ENCODE measurements at regions not wholly inside any gene's neighbourhood (a gene's known extent, or its start where the extent isn't known, plus 50 kb on each side); places are given as distances from the start of the nearest gene placed in this dataset.
"Not testable (repeated sequence)": the region's sequence is repeated elsewhere in the genome, so short reads cannot be mapped to it uniquely, and the experiment has no call there.

DNA sequence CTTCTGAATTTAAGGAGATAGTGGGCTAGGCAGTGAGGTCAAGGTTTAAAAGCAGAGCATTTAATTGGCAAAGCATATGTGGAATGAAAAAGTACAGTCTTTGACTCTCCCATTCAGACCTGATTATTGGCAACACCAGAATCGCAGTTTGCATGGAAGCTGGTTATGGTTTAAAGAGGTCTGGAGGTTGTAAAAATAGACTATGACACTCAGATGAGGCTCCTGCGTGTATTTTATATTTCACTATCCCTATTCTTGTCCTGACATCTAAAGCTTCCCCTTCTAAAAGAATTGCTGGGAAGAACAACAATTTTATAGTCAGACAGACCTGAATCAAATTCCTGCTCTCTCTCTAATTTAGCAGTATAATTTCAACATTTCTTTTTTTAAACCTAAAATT, 302.9 kb downstream of the PCDH7 start:
- ATAC-seq: no peak
- H3K9me3 Mint-ChIP-seq: no peaks in the 10 kb centered on the region
- H3K4me1 Mint-ChIP-seq: no peaks in the 10 kb centered on the region
- H3K4me3 Mint-ChIP-seq: no peak overlapping the region
- no peaks in the 10 kb centered on the region for H3K27me3 Mint-ChIP-seq
- no peaks in the 10 kb centered on the region for H3K36me3 Mint-ChIP-seq
- no peak overlapping the region for H3K27ac Mint-ChIP-seq

DNA sequence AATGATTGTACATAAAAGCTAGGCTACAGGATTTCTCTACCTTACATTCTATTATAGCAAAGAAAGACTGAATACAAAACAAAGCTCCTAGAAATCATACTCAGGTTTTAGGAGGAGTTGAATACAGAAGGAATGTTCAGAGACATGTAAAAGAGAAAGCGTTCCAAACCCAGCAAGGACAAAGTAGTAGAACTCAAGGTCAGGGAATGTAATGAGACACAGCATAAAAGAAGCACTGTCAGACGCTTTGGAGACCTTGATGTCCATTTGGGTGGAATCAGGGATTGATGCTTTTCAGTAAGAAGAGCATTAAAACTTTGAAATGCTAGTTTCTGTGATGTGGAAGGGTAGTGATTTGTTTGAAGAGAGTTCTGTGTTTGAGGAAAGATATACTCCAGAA, 303.6 kb downstream of the PCDH7 start:
- H3K27ac Mint-ChIP-seq: no peak overlapping the region
- H3K36me3 Mint-ChIP-seq: no peaks in the 10 kb centered on the region
- ATAC-seq: no peak
- H3K4me1 Mint-ChIP-seq: no peaks in the 10 kb centered on the region
- H3K4me3 Mint-ChIP-seq: no peak overlapping the region
- no peaks in the 10 kb centered on the region for H3K9me3 Mint-ChIP-seq
- no peaks in the 10 kb centered on the region for H3K27me3 Mint-ChIP-seq

DNA sequence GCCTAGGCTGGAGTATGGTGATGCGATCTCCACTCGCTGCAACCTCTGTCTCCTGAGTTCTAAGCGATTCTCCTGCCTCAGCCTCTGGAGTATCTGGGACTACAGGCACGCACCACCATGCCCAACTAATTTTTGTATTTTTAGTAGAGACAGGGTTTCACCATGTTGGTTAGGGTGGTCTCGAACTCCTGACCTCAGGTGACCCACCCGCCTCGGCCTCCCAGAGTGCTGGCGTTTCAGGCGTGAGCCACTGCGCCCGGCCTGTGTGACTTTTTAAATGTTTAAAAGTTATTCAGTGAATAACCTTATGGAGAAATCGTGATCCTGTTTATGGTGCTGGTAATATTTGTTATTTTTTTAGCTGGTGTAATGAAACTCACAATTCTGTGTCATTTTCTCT, 304.6 kb downstream of the PCDH7 start:
- not testable (repeated sequence) for ATAC-seq, H3K27me3 Mint-ChIP-seq, H3K4me1 Mint-ChIP-seq, H3K36me3 Mint-ChIP-seq, H3K4me3 Mint-ChIP-seq, H3K9me3 Mint-ChIP-seq, H3K27ac Mint-ChIP-seq

DNA sequence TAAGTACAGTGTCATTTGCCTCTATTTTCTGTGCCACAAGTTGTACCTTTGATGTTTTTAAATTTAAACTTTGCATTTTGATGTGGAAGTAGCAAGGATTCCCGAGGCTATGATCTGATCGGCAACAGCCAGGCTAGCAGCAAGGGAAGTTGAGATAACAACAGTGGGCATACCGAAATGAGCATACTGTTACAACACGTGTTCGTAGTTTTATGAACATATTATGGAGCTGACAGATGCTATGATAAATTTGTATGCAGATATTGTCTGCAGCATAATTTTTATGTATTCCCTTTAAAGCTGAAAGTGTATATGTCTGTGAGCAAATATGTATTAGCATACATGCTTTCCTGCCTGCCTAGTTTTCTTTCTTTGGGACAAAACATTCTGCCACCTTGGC, 306.1 kb downstream of the PCDH7 start:
- H3K36me3 Mint-ChIP-seq: no peaks in the 10 kb centered on the region
- H3K27ac Mint-ChIP-seq: no peak overlapping the region
- ATAC-seq: no peak
- no peaks in the 10 kb centered on the region for H3K4me1 Mint-ChIP-seq
- H3K4me3 Mint-ChIP-seq: no peak overlapping the region
- H3K9me3 Mint-ChIP-seq: no peaks in the 10 kb centered on the region
- H3K27me3 Mint-ChIP-seq: no peaks in the 10 kb centered on the region

DNA sequence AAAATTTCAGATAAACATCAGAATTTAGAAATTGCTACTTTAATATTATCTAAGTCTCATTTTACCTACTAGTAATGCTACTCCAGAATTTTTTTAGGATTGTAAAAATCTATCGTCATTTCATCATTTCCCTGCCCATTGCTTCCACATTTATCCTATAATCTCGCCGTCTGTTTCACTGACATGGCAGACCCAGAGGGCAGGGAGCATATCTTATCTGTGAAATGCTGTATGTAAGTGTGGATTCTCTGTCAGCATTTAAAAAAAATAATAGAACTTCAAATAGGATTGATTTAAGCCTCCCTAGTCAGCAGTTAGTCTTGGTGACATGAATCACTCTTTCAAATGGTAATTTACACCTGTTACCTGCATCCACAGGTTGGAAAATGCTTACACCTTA, 314.4 kb downstream of the PCDH7 start:
- no peak overlapping the region for H3K4me3 Mint-ChIP-seq
- H3K27me3 Mint-ChIP-seq: no peaks in the 10 kb centered on the region
- no peak overlapping the region for H3K27ac Mint-ChIP-seq

DNA sequence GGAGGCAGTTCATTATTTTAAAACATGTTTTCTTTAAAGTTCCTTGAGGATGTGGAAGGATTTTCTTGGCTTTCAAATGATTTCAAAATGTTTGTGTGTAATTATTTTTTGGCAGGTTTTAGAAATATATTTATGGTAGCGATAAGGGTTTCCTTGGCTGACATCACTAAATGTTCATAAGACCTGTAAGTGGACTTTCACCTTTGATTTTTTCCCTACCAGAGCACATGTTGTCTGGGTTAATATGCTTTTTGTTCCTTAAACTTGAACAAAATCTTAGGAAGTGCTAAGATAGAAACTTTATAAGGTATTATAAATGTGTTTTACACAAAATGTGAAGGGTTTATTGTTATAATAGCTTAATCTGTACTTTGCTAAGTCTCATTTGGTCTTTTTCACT, 315.6 kb downstream of the PCDH7 start:
- no peaks in the 10 kb centered on the region for H3K27me3 Mint-ChIP-seq
- no peak for ATAC-seq
- no peaks in the 10 kb centered on the region for H3K36me3 Mint-ChIP-seq
- no peaks in the 10 kb centered on the region for H3K4me1 Mint-ChIP-seq
- H3K4me3 Mint-ChIP-seq: no peak overlapping the region
- no peaks in the 10 kb centered on the region for H3K9me3 Mint-ChIP-seq
- no peak overlapping the region for H3K27ac Mint-ChIP-seq

More for the DNA sequence above, 314.4 kb downstream of the PCDH7 start:
- no peaks in the 10 kb centered on the region for H3K9me3 Mint-ChIP-seq
- no peaks in the 10 kb centered on the region for H3K36me3 Mint-ChIP-seq
- no peak for ATAC-seq
- no peaks in the 10 kb centered on the region for H3K4me1 Mint-ChIP-seq

DNA sequence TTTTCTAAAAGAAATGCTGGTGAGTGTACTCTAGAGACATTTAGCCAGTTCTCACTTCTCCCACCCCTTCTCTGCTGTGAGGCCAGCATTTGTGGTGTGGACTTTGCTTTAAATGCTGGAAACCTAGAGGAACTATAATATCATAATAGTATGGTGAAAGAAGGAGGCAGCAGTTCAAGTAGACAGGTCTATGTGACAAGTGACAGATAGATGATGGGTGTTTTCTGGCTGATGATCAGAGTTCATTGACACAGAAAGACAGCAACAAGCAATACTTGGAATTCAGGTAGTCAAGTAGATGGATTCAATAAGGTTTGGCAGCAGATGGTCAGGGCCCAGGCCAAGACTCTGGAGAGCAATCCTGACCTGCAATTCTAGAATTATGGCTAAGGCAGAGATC, 317.5 kb downstream of the PCDH7 start:
- H3K27me3 Mint-ChIP-seq: no peaks in the 10 kb centered on the region
- no peak overlapping the region for H3K27ac Mint-ChIP-seq
- H3K4me1 Mint-ChIP-seq: no peaks in the 10 kb centered on the region
- H3K9me3 Mint-ChIP-seq: no peaks in the 10 kb centered on the region
- no peak for ATAC-seq
- no peaks in the 10 kb centered on the region for H3K36me3 Mint-ChIP-seq
- H3K4me3 Mint-ChIP-seq: no peak overlapping the region

DNA sequence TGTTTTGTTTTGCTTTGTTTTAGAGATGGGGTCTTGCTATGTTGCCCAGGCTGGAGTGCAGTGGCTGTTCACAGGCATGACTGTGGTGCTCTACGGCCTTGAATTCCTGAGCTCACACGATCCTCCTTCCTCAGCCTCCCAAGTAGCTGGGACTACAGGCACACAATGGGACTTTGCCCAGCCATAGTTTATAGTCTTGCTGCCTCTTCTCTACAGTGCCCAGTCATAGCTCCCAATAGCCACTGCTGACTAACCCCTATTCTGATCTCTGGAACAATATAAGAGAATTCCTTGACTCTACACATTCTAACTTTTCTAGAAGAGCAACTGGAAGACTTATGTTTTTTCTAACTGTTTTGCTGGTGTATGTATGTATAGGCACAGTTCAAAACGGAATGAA, 319.2 kb downstream of the PCDH7 start:
- no peak for ATAC-seq
- Mint-ChIP-seq H3K4me1 (no peaks in the 10 kb centered on the region), H3K27me3 (no peaks in the 10 kb centered on the region), H3K36me3 (no peaks in the 10 kb centered on the region), H3K4me3 (no peak overlapping the region), H3K27ac (no peak overlapping the region), H3K9me3 (no peaks in the 10 kb centered on the region)

DNA sequence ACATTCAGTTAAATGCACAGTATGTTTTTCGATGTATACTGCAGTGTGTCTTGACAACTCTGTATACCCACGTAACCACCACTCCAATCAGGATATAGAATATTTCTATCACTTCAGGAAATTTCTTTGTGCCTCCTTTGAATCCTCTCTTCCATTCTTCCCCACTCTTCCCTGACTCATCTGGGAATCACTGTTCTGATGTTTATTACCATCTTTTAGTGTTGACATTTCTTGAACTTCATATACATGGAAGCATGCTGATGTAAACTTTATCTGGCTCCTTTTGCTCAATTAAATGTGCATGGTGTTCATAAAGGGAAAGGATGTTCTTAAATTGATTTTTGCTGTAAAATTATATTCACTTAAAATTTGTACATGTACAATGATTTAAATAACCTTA, 319.9 kb downstream of the PCDH7 start:
- Mint-ChIP-seq H3K27me3 (no peaks in the 10 kb centered on the region), H3K36me3 (no peaks in the 10 kb centered on the region), H3K9me3 (no peaks in the 10 kb centered on the region), H3K4me3 (no peak overlapping the region), H3K27ac (no peak overlapping the region), H3K4me1 (no peaks in the 10 kb centered on the region)
- ATAC-seq: no peak

DNA sequence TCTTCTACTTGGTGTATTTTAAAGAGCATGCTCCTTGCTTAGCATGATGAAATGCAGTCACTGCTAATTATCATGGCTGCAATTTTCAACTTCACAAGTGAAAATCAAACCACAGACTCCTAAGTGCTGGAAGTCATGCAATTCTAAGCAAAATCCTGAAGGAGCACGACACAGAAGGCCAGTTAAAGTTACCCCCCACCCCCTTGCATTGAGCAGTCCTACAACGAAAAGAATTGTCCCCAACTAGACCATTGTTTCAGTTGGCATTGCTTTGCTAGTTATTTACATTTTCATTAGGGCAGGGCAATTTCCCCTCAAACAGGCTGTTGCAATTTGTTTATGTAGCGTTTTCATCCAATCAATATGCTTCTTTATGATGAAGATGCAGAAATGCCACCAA, 321.2 kb downstream of the PCDH7 start:
- no peak for ATAC-seq
- Mint-ChIP-seq H3K27ac (no peak overlapping the region), H3K27me3 (no peaks in the 10 kb centered on the region), H3K4me1 (no peaks in the 10 kb centered on the region), H3K9me3 (no peaks in the 10 kb centered on the region), H3K4me3 (no peak overlapping the region), H3K36me3 (no peaks in the 10 kb centered on the region)

DNA sequence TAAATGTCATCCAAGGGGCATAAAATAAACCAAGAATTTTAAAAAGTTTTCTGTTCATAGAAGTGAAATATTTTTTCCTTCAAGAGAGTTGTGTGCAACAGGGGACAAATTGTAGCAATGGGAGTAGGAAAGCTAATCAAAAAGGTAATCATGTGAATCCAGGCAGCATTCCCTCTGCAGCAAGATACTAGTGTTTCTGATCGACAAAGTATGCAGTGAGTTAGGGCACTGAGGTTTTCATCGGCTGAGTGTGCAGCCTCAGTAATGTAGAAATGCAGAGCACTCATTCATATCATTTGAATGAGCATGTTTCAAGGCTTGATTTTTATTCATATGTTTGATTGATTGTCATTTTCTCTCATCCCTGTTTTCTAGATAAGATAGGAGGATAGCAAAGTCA, 321.7 kb downstream of the PCDH7 start:
- H3K4me3 Mint-ChIP-seq: no peak overlapping the region
- H3K27ac Mint-ChIP-seq: no peak overlapping the region
- no peak for ATAC-seq
- no peaks in the 10 kb centered on the region for H3K9me3 Mint-ChIP-seq
- no peaks in the 10 kb centered on the region for H3K27me3 Mint-ChIP-seq
- no peaks in the 10 kb centered on the region for H3K36me3 Mint-ChIP-seq
- H3K4me1 Mint-ChIP-seq: no peaks in the 10 kb centered on the region

DNA sequence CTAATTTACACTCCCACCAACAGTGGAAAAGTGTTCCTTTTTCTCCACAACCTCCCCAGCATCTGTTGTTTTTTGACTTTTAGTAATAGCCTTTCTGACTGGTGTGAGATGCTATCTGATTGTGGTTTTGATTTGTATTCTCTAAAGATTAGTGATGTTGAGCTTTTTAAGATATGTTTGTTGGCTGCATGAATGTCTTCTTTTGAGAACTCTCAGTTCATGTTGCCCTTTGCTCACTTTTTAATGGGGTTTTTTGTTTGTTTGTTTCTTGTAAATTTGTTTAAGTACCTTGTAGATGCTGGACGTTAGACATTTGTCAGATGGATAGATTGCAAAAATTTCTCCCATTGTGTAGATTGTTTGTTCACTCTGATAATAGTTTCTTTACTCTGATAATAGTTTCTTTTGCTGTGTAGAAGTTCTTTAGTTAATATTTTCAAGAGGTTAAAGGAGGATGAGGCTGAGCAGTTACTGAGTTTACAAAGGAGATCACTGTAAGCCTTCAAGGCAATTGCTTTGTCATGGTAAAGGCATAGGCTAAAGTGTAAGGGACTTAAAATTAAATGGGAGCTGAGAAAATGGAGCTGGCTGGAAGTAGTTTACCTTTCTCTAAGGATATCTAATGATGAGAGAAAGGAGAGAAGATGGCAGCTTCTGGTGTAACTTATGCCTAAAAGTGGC, 323.4 kb downstream of the PCDH7 start:
- Mint-ChIP-seq H3K9me3 (no peaks in the 10 kb centered on the region), H3K27me3 (no peaks in the 10 kb centered on the region), H3K4me3 (no peak overlapping the region), H3K27ac (no peak overlapping the region), H3K36me3 (no peaks in the 10 kb centered on the region), H3K4me1 (no peaks in the 10 kb centered on the region)
- no peak for ATAC-seq

DNA sequence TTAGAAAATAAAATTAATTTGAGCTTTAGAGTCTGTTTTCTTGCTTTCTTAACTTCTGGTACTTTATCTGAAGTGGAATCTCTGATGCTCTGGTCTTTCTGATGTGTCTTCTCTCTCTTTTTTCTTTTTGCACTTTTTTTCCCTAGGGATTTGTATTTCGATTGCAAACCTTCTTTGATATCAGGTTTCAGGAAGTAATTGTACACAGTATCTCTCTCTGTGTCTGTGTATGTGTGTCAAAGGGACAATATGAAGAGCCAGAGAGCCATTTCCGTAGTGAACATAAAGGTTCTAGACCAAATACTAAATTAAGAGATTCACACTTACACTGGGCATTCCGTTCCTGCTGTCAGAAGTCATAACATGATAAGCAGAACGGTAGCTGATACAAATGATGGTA, 325.0 kb downstream of the PCDH7 start:
- H3K27me3 Mint-ChIP-seq: no peaks in the 10 kb centered on the region
- no peak overlapping the region for H3K27ac Mint-ChIP-seq
- H3K4me3 Mint-ChIP-seq: no peak overlapping the region
- H3K9me3 Mint-ChIP-seq: no peaks in the 10 kb centered on the region
- H3K36me3 Mint-ChIP-seq: no peaks in the 10 kb centered on the region
- no peak for ATAC-seq
- H3K4me1 Mint-ChIP-seq: no peaks in the 10 kb centered on the region

DNA sequence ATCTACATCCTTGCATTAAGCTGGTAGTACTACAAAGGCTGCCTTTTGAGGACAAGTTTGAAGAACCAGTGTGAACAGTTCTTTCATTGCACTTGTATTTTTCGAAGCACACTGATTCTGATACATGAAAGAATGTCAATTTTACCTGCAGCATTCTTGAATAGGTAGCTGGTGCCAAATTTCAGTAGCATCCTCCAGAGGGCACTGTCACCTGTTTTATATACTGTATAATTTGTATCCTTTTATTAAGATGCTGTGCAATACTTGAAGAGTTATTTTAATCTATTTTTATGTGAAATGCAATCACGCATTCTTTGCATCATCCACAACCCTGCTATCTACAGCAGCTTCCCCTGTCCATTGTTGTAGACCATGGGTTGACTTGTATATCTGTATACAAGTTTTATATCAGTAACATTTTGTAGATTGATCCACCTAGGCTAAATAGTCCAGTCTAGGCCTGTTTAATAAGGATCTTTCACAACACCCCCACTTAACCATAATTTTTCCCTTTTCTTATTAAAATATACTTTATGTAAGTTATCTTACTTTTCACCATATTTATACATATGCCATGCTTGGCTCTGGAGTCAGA, 325.7 kb downstream of the PCDH7 start:
- Mint-ChIP-seq H3K9me3 (no peaks in the 10 kb centered on the region), H3K27me3 (no peaks in the 10 kb centered on the region), H3K27ac (no peak overlapping the region), H3K4me1 (no peaks in the 10 kb centered on the region), H3K4me3 (no peak overlapping the region), H3K36me3 (no peaks in the 10 kb centered on the region)
- no peak for ATAC-seq

DNA sequence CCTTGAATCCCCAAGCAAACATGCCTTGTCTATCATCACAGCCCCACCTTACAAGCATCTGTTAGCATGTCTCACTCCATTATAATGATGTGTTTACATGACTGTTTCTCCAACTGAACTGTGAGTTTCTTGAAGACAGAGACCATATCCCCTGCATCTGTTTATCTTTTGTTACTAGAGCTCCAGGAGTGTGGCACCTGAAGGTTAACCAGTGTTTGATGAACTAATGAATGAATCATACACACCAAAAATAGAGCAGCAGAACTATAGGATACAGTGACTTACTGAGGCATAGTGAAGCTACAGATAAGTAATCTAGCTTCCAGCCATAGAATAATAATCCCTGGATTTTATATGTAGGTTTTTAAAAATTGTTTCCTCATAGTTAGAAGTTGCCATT, 331.0 kb downstream of the PCDH7 start:
- Mint-ChIP-seq H3K9me3 (peaks cover 5% of the 10 kb centered on the region), H3K27ac (no peak overlapping the region), H3K36me3 (no peaks in the 10 kb centered on the region), H3K4me3 (no peak overlapping the region), H3K27me3 (no peaks in the 10 kb centered on the region), H3K4me1 (no peaks in the 10 kb centered on the region)
- no peak for ATAC-seq

DNA sequence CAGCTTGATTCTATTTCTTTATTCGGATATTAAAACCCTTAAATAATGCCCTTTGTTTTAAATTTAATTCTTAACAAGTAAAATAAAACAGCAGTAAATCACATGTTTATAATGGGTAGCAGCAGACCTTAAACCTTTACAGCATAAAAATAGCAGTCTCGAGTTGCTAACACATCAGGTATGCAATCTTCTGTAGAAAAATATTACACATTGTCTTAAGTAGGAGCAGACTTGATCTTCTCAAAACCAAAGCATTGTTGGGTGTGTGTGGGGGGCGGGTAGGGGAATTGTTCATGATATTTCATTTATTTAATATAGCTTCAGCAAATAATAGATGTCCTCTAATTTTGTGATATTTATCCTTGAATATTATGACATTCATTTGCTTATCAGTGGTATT, 331.4 kb downstream of the PCDH7 start:
- Mint-ChIP-seq H3K9me3 (peaks cover 9% of the 10 kb centered on the region), H3K36me3 (no peaks in the 10 kb centered on the region), H3K4me1 (no peaks in the 10 kb centered on the region), H3K4me3 (no peak overlapping the region), H3K27me3 (no peaks in the 10 kb centered on the region), H3K27ac (no peak overlapping the region)
- no peak for ATAC-seq

DNA sequence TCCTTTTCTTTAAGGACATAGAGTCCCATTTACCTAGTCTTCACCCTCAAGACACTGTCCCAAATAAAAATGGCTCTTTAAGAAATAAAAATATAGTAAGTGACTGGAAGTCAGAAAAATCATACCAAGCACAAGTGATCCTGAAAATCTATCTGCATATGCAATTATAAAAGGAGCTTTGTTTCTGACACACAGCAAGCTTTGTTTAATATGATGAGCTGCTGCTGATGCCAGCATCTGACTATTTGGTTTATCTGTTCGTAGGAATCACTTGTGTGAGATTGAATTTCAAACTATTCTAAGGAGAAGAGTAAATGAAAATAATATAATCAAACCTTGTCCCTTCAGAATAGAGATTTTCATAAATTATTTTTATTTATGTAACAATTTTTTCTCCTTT, 332.4 kb downstream of the PCDH7 start:
- no peak overlapping the region for H3K27ac Mint-ChIP-seq
- H3K36me3 Mint-ChIP-seq: no peaks in the 10 kb centered on the region
- ATAC-seq: no peak
- H3K9me3 Mint-ChIP-seq: peaks cover 12% of the 10 kb centered on the region
- H3K27me3 Mint-ChIP-seq: no peaks in the 10 kb centered on the region
- H3K4me3 Mint-ChIP-seq: no peak overlapping the region
- no peaks in the 10 kb centered on the region for H3K4me1 Mint-ChIP-seq

All from stimulated activated memory B cell treated with anti-CD40 and anti-IgM and Interleukin-4, amounts not matched to agents 10 μg/mL and 1 μg/mL and 100 μg/mL, for 72 hours (primary cell).